HFF-Myc (cell line): ENCODE measurements at regions not wholly inside any gene's neighbourhood (a gene's known extent, or its start where the extent isn't known, plus 50 kb on each side); places are given as distances from the start of the nearest gene placed in this dataset.

Experiments
- DNase-seq: peaks from one replicate; pipeline ENCODE4 v3.0.0-alpha.2; 2011; ENCODE audit warnings: low read depth; ENCODE audit errors: extremely low read depth
- H3K4me3 ChIP-seq: replicated peaks from 2 replicates; pipeline ENCODE4 v1.5.1; 2011; ENCODE audit warnings: low read depth, mild to moderate bottlenecking, control low read depth, low read length
- TF ChIP-seq, protein P1 (sequence below): IDR thresholded peaks from 2 replicates; pipeline ENCODE4 v1.5.1; 2012; ENCODE audit warnings: mild to moderate bottlenecking, low read depth, low read length, control low read depth; ENCODE audit errors: missing control alignments

DNA sequence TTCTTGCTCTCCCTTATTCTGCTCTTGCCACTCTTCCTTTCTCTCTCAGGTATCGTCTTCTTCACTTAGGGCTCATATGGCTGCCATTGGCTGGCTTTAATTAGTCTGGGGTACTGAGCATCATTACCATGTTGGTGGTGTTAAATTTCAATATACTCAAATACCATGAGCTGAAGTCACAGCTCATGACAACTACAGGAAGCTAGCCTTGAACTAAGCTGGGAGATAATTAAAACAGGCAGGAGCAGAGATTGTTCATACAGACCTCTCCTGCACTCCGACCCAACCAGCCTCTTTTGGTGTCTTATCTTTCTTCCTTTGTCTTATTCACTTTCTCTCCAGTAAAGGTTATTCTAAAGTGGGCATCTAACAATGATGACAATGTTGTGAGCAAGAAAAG is 130.9 kb upstream of the BLID start:
- DNase-seq, result no peak
- no peak overlapping the region for H3K4me3 ChIP-seq
- TF ChIP-seq, protein P1, sequence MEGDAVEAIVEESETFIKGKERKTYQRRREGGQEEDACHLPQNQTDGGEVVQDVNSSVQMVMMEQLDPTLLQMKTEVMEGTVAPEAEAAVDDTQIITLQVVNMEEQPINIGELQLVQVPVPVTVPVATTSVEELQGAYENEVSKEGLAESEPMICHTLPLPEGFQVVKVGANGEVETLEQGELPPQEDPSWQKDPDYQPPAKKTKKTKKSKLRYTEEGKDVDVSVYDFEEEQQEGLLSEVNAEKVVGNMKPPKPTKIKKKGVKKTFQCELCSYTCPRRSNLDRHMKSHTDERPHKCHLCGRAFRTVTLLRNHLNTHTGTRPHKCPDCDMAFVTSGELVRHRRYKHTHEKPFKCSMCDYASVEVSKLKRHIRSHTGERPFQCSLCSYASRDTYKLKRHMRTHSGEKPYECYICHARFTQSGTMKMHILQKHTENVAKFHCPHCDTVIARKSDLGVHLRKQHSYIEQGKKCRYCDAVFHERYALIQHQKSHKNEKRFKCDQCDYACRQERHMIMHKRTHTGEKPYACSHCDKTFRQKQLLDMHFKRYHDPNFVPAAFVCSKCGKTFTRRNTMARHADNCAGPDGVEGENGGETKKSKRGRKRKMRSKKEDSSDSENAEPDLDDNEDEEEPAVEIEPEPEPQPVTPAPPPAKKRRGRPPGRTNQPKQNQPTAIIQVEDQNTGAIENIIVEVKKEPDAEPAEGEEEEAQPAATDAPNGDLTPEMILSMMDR, result no peak

DNA sequence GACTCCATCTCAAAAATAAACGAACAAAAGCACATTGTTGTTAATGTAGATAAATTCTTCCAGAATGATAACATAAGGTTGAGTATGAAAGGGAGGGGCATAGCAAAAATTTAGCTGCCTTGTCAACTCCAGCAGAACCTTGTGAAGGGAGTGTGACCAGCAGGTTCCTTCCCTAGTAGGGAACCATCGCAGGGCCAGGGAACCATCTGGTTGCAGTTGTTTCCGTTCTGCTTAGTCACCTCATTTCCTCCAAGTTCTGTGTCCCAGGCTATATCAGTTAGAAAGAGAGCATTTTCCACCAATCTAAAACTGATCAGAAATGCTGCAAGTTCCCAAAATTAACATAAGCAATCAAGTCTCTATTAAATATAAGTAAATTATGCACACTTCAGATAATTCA is 126.7 kb upstream of the BLID start:
- no peak overlapping the region for H3K4me3 ChIP-seq
- TF ChIP-seq, protein P1, result no peak
- DNase-seq, result no peak

DNA sequence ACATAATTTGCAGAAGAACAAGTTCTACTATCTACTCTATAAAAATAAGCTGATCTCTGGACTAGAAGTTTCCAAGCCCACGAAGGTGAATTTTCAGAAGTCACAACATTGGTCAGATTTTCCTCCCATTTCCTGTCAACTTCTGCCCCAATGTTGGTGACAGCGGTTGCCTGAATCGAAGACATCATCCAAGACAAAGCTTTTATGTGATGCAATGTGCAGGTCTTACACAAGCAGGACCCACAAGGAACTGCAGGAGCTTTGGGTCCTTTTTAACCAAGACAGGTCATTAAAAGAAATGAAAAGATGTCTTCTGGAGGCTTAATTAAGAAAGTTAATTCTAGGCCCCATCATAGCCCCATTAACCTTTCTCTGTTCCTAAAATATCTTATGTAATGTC is 125.6 kb upstream of the BLID start:
- DNase-seq, result no peak
- TF ChIP-seq, protein P1, result no peak
- H3K4me3 ChIP-seq, result no peak overlapping the region

DNA sequence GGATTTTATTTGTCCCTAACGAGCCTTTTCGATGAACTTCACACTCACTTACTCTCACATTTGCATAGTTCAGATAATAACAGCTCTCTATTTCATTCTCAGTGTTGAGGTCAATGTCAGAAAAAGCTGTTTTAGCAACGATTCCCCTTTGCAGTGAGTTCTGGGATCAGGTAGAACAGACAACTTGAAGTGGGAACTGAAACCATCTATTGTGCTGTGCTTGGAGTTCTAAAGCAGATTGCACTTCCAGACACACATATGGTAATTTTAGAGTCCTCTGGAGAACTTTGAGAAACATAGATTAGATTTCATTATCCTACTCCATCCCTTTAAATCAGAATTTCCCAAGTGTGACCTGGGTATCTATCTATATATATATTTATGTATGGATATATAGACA is 124.6 kb upstream of the BLID start:
- no peak overlapping the region for H3K4me3 ChIP-seq
- DNase-seq, result no peak
- TF ChIP-seq, protein P1, result no peak

DNA sequence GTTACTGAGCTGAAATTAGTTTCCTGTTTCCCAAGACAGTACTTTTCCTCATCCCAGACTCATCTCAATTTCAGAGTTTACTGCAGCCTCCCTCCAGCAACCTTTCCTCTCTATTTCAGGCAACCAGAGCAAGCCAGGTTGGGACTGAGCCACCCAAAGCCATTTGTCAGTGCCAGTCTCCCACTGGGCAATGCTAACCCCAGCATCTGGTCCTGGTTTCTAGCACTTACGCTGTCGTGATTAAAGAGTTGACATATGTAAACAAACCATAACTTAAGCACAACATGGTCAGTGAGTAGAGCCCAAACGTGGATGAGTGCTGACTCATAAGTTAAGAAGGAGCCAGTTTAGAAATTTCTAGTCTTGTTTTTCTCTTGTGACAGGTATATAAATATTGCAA is 119.6 kb upstream of the BLID start:
- no peak overlapping the region for H3K4me3 ChIP-seq
- peak; percentile 84 for DNase-seq
- TF ChIP-seq, protein P1, result no peak

DNA sequence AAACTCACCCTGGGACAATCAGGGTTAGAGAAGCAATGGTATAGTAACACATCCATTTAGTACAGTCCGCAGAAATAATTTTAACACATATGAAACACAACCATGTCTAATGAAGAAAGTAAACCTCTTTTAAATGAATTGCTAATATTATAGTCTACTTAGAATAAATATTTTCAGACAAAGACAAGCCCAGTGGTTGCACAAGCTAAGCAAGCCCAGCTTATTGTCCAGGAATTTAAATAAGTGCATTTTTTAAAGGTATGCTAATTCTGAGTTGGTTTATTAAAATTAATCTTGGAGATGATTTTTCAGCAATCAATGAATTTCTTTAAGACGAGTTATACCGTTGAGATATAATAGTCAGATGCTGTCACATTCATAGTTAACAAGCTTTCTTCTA is 118.8 kb upstream of the BLID start:
- DNase-seq, result no peak
- TF ChIP-seq, protein P1, result no peak
- H3K4me3 ChIP-seq, result no peak overlapping the region

DNA sequence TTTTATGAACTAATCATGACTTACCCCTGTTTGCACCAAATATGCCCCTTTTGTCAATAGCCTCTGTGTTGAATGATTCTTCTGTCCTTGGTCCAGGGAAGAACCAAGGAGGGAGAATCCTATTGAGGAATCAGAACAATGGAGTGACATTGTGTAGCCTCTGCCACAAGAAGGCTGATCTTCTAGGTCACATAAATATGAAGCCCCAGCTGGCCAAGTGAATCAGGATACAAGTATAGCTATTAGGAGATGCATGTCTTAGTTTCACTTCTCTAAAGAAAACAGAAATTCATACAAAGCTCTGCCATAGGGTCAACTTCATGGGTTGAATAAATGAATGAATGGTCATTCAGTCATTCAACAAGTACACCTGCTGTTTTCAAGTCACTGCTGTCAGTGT is 118.2 kb upstream of the BLID start:
- no peak overlapping the region for H3K4me3 ChIP-seq
- no peak for DNase-seq
- TF ChIP-seq, protein P1, result no peak
